OCI-LY3 (cell line): ENCODE measurements at regions not wholly inside any gene's neighbourhood (a gene's known extent, or its start where the extent isn't known, plus 50 kb on each side); places are given as distances from the start of the nearest gene placed in this dataset.

Experiments used
- CTCF ChIP-seq: fragments of 200-600, 300-600 bp; sonication (generic); IDR thresholded peaks from 2 replicates; pipeline ENCODE4 v1.5.1; 2014; ENCODE audit warnings: antibody characterized with exemption, low read length, low read depth
- EZH2phosphoT487 ChIP-seq: fragments of 200-600 bp; shearing (Covaris generic); IDR thresholded peaks from 2 replicates; pipeline ENCODE4 v1.6.1; 2018; ENCODE audit warnings: antibody characterized with exemption, mixed run types, low read depth

GRCh38 chr6:28609672-28610071 is 84.0 kb downstream of the GPX5 start:
- TF ChIP-seq CTCF = no peak
- TF ChIP-seq EZH2phosphoT487 = no peak
